Ectodermal cell (in vitro differentiated cells): ENCODE measurements at regions not wholly inside any gene's neighbourhood (a gene's known extent, or its start where the extent isn't known, plus 50 kb on each side); places are given as distances from the start of the nearest gene placed in this dataset.

Experiments used
- H3K27ac ChIP-seq: 2 replicates; pipeline ENCODE4 v1.7.0; 2013; ENCODE audit warnings: mild to moderate bottlenecking, low read depth, low read length; ENCODE audit not compliant: insufficient read depth, poor library complexity, severe bottlenecking
- H3K27me3 ChIP-seq: 2 replicates; pipeline ENCODE4 v1.7.0; 2013; ENCODE audit warnings: mild to moderate bottlenecking, low read length; ENCODE audit not compliant: insufficient read depth, control insufficient read depth, poor library complexity, severe bottlenecking
- H3K36me3 ChIP-seq: one replicate; pipeline ENCODE4 v1.7.0; 2013; ENCODE audit warnings: low read length; ENCODE audit not compliant: control insufficient read depth, insufficient read depth
- H3K4me1 ChIP-seq: one replicate; pipeline ENCODE4 v1.7.0; 2013; ENCODE audit warnings: low read length; ENCODE audit not compliant: control insufficient read depth, insufficient read depth
- H3K4me3 ChIP-seq: 2 replicates; pipeline ENCODE4 v1.7.0; 2013; ENCODE audit warnings: low read depth, low read length, control low read depth; ENCODE audit not compliant: insufficient read depth
- H3K9me3 ChIP-seq: 2 replicates; pipeline ENCODE4 v1.7.0; 2013; ENCODE audit warnings: mild to moderate bottlenecking, low read length, moderate library complexity; ENCODE audit not compliant: control insufficient read depth
- WGBS, 2 experiments: methylation state at CpG; one replicate each; pipeline ENCODE4 v1.1.7; 2013; ENCODE audit warnings: missing lambda C conversion rate in 2 of 2; 5-methylcytosine and 5-hydroxymethylcytosine counted together

- H3K4me1 ChIP-seq, result peaks cover 8% of the 10 kb centered on the region
Measured at GRCh38 chr2:238700506-238701340, 147.2 kb upstream of the TWIST2 start.

GRCh38 chr2:238701341-238702206 is 146.3 kb upstream of the TWIST2 start:
- Histone ChIP-seq H3K27me3 (no peaks in the 10 kb centered on the region), H3K27ac (no peak overlapping the region), H3K9me3 (no peaks in the 10 kb centered on the region), H3K4me3 (no peak overlapping the region), H3K36me3 (no peaks in the 10 kb centered on the region), H3K4me1 (peaks cover 8% of the 10 kb centered on the region)
- WGBS, 2 experiments, result 94 to 95% methylated on average over 26 of the region's 26 CpGs

More at GRCh38 chr2:238700506-238701340, 147.2 kb upstream of the TWIST2 start:
- H3K27ac ChIP-seq, result no peak overlapping the region
- H3K4me3 ChIP-seq, result no peak overlapping the region
- H3K36me3 ChIP-seq, result no peaks in the 10 kb centered on the region
- H3K27me3 ChIP-seq, result no peaks in the 10 kb centered on the region
- 89 to 91% methylated on average over 11 of the region's 11 CpGs for WGBS, 2 experiments
- H3K9me3 ChIP-seq, result no peaks in the 10 kb centered on the region

- H3K27me3 ChIP-seq, result no peaks in the 10 kb centered on the region
- no peaks in the 10 kb centered on the region for H3K9me3 ChIP-seq
- peaks cover 8% of the 10 kb centered on the region for H3K4me1 ChIP-seq
- no peak overlapping the region for H3K27ac ChIP-seq
- WGBS, 2 experiments, result 80 to 81% methylated on average over 21 of the region's 21 CpGs
- no peaks in the 10 kb centered on the region for H3K36me3 ChIP-seq
- H3K4me3 ChIP-seq, result no peak overlapping the region
Measured at GRCh38 chr2:238702276-238703052, 145.4 kb upstream of the TWIST2 start.

- Histone ChIP-seq H3K4me1 (peaks cover 8% of the 10 kb centered on the region), H3K9me3 (no peaks in the 10 kb centered on the region), H3K27ac (no peak overlapping the region), H3K4me3 (no peak overlapping the region), H3K27me3 (no peaks in the 10 kb centered on the region), H3K36me3 (no peaks in the 10 kb centered on the region)
- WGBS, 2 experiments, result 89 to 90% methylated on average over 4 of the region's 4 CpGs
Measured at GRCh38 chr2:238703053-238703415, 144.9 kb upstream of the TWIST2 start.

- Histone ChIP-seq H3K27me3 (no peaks in the 10 kb centered on the region), H3K36me3 (no peaks in the 10 kb centered on the region), H3K4me1 (peaks cover 8% of the 10 kb centered on the region), H3K9me3 (no peaks in the 10 kb centered on the region), H3K4me3 (no peak overlapping the region), H3K27ac (no peak overlapping the region)
- 94 to 95% methylated on average over 9 of the region's 9 CpGs for WGBS, 2 experiments
Measured at GRCh38 chr2:238703436-238703835, 144.4 kb upstream of the TWIST2 start.

GRCh38 chr2:238704471-238705225 is 143.2 kb upstream of the TWIST2 start:
- WGBS, 2 experiments, result 93 to 96% methylated on average over 11 of the region's 11 CpGs
- no peaks in the 10 kb centered on the region for H3K27me3 ChIP-seq
- no peak overlapping the region for H3K4me3 ChIP-seq
- no peaks in the 10 kb centered on the region for H3K9me3 ChIP-seq
- no peaks in the 10 kb centered on the region for H3K36me3 ChIP-seq
- H3K4me1 ChIP-seq, result peaks cover 10% of the 10 kb centered on the region
- H3K27ac ChIP-seq, result no peak overlapping the region

GRCh38 chr2:238706163-238706562 is 141.7 kb upstream of the TWIST2 start:
- Histone ChIP-seq H3K36me3 (no peaks in the 10 kb centered on the region), H3K4me3 (no peak overlapping the region), H3K4me1 (peaks cover 11% of the 10 kb centered on the region), H3K27me3 (no peaks in the 10 kb centered on the region), H3K27ac (no peak overlapping the region), H3K9me3 (no peaks in the 10 kb centered on the region)
- WGBS, 2 experiments, result 89 to 91% methylated on average over 8 of the region's 8 CpGs

- Histone ChIP-seq H3K36me3 (no peaks in the 10 kb centered on the region), H3K4me3 (no peak overlapping the region), H3K27ac (no peak overlapping the region), H3K9me3 (no peaks in the 10 kb centered on the region), H3K27me3 (no peaks in the 10 kb centered on the region), H3K4me1 (peaks cover 11% of the 10 kb centered on the region)
- no CpG with 5 or more reads among the region's 1 CpG for WGBS, 2 experiments
Measured at GRCh38 chr2:238706673-238707072, 141.2 kb upstream of the TWIST2 start.

GRCh38 chr2:238709325-238710025 is 138.4 kb upstream of the TWIST2 start:
- Histone ChIP-seq H3K9me3 (no peaks in the 10 kb centered on the region), H3K4me1 (peaks cover 3% of the 10 kb centered on the region), H3K27me3 (no peaks in the 10 kb centered on the region), H3K36me3 (no peaks in the 10 kb centered on the region), H3K27ac (no peak overlapping the region), H3K4me3 (no peak overlapping the region)
- WGBS, 2 experiments, result 87 to 91% methylated on average over 5 to 6 of the region's 6 CpGs
